GM19099 (cell line): ENCODE measurements at regions not wholly inside any gene's neighbourhood (a gene's known extent, or its start where the extent isn't known, plus 50 kb on each side); places are given as distances from the start of the nearest gene placed in this dataset.

ENCODE experiments used
- POLR2A ChIP-seq: IDR thresholded peaks from 3 replicates; pipeline ENCODE4 v1.6.1; 2011; ENCODE audit warnings: low read depth; ENCODE audit not compliant: insufficient read length; ENCODE audit errors: extremely low read depth

DNA sequence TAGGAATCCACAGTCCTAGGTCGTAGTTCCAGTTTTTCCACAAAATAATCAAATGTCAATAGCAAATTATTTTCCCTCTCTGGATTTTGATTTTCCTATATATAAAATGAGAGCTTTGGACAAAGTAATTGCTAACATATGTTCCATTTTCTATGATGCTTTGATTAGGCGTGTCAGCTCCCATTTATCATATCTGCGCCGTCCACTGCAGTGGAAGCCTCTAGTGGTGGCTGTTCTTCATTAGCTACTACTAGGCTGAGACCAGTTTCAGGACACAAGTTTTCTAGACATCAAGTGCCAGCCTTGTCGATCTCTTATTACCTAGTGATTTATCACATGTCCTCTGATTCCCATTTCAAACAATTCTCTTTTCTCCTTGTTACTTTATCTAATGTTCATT, 271.5 kb downstream of the TUSC7 start:
- TF ChIP-seq POLR2A, result no peak

DNA sequence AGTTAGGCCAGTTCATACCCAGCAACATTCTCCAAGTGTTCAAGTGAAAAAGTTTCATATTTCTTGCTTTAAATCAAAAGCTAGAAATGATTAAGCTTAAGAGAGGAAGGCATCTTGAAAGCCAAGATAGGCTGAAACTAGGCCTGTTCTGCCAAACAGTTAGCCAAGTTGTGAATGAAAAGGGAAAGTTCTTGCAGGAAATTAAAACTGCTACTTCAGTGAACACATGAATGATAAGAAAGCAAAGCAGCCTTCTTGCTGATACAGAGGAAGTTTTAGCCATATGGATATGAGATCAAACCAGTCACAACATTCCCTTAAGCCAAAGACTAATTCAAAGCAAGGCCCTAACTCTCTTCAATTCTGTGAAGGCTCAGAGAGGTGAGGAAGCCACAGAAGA, 274.7 kb downstream of the TUSC7 start:
- no peak for TF ChIP-seq POLR2A

DNA sequence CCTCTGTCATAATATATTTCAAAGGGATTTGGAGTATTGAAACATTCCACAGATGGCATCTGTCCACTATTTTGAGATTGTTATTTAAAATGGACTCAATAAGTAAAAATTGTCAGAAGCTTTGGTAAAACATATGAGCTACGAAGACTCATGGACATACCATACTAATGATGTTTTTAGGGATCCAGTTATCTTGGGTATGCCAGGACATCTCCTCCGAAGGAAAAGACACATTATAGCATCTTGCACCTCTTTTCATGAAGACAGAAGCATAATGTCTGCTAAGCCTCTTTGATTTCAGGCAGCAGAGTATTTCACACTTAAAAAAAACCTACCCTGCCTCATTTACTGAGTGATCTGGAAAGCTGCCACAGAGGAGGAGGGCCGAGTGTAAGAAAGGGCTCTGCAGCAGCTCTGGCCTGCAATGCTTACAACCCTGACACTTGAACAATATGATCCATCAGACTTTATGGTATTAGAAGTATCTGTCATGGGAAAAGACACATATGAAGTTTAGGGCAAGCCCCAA, 284.8 kb downstream of the TUSC7 start:
- no peak for TF ChIP-seq POLR2A

DNA sequence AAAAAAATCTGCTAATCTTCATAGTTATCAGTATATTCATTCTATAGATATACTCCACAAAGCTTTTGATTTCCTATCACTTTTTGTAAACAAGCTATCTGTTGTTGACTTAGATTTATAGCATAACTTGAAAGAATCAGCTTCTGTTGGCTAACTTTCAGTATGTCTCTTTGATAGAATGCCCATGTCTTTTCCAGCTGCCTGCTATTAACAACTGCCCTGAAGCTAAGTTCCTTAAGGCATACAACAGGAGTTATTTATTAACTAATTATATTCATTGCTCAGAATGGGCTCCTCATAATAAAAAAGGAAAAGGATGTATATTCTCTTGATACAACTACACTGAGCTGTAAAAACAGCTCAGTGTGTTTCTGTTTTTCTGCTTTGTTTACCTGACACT, 293.9 kb downstream of the TUSC7 start:
- TF ChIP-seq POLR2A, result no peak

DNA sequence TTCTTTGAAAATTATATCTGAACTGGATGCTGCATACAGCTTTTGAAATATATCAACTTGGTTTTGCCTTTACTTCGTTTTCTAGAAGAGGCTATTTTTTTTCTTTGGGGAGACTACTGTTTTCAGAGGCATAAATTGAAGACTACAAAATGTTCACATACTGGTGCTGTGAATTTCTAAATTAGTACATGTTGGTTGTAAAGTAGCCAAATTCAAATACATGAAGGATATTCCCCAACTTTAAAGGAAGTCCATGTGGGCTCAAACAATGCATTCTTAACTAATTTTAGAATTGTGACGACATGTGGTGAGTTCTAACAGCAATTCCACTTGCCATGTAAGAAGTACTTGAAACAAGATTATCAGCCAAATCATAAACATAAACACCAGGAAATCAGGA, 295.7 kb downstream of the TUSC7 start:
- no peak for TF ChIP-seq POLR2A

DNA sequence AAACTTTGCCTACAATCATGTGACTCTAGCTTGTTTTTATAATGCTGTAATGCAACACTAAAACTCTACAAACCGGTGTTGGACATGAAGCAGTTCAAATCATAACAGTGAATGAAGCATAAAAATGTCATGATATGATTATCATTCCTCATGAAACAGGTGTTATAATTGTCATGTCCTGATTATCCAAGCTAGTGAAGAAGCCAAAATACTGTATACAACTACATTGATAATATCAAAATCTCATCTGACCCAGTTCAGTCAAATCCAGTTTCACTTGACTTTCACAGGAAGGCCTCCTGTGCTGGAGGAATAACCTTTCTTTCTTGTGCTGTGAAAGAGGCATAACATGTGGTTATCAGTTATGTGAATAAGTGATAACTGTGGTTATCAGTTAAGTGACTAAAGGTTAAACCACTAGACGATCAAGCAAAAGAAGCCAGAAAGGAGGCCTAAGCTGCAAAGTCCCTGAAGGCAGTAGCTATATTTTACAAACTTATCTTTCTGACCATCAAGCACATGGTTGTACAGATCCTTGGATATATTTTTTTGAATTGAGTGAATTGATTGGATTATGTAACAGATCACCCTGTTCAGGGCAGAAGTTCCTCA, 296.4 kb downstream of the TUSC7 start:
- no peak for TF ChIP-seq POLR2A

DNA sequence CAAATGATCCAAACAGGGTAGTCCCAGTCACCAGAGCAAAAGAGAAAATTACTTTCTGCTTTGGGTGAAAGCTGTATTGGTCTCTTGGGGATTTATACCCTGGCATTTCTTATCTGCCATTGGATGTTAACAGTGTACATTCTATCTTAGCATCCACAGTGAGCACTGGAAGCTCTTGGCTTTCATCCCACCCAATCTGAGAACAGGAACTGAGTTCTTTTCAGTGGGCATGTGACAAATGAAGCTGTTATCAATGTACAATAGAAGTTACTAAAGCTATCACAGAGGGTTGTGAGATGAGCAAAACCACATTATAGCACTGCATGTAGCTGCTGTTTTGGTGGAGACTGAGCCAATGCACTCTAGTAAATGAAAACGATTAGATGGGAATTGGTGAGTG, 300.7 kb downstream of the TUSC7 start:
- TF ChIP-seq POLR2A, result no peak

DNA sequence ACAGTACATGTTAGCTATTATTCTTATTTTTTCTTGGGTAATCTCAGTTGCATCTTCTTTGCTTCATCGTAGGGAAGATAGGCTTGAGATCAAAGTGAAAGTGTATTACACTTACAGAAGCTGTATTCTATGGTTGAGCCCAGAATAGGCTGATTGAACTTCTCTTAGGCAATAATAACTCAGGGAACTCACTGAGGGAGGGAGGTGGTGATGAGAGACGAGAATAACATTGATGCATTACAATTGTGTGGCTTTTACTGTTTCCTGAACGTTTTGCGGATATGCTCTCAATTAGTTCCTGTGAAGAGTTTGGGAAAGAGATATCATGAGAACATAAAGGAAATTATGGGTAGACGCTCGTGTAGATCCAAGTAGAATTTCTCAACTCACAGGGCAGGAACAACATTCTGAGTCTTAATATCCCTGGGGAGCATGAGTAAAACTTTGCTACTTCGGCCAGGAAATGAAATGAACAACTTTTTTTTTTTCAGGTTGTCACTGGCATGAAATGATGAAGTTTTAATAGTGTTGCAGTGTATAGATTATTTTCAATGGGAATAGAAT, 302.2 kb downstream of the TUSC7 start:
- TF ChIP-seq POLR2A, result no peak

DNA sequence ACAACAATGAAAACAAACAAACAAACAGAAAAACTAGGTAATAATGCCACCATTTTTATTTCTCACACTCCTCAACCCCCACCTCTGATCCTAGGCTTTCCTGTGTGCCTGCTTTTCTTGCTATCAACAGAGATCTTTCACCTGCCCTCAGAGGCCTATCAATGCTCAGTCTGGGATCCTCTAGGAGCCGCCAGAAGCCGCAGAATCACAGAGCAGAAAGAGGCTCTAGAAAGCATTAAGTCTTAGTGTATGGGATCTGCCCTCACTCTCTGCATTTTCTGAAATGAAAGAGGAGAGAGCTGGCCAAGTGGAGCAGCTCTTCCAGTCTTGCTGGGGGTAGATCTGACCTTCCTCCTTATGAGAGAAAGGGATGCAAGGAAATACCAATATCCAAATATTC, 306.8 kb downstream of the TUSC7 start:
- TF ChIP-seq POLR2A, result no peak

DNA sequence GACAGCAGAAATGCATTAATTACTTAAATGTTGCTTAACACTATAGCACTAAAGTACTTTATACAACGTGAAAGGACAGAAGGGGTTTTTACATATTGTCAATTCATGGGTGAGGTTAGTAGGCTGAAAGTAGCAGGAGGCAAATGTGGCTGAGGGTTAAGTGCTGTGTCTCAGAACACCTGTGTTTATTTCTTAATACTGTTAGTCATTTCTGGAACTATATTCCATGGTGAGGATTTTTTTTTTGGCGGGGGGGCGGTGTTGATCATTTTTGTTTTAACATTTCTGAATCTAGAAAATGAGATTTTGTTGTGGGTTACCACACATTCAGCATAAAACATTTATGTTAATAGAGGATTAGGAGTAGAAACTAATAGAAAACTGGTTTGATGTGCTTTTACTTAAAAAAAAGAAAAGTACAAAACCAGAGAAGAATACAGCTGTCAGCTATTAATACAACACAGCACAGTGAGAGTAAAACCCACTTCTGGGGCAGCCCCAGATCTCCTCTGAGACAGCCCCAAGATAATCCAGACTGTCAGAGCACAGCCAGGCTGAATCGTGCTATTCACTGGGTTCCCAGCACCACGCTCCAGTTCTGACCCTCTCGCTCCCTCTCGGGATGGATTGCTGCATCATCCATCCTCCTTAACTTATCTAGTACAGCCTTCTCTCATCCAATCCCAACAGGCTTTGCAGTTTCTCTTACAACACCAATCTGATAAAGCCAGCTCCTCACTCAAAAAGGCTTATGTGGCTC, 307.7 kb downstream of the TUSC7 start:
- TF ChIP-seq POLR2A, result no peak

DNA sequence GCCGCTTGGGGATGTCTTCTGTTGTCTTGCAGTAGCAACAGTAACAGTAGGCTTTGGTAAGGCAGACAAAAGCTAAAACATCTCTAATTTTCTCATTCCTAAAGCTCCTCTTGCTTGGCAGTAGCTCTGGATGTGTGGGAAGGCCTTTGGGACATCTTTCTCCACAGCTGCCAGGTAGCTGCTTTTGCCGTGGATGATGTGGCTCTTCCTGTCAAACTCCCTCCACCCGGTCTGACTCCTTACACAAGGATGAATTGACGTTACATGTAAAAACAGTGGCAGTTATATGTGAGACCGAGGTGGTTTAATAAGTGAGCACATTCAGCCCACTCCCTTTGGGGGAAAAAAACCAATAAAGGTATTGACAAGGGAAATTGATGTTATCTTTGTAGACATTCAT, 309.1 kb downstream of the TUSC7 start:
- TF ChIP-seq POLR2A, result no peak

DNA sequence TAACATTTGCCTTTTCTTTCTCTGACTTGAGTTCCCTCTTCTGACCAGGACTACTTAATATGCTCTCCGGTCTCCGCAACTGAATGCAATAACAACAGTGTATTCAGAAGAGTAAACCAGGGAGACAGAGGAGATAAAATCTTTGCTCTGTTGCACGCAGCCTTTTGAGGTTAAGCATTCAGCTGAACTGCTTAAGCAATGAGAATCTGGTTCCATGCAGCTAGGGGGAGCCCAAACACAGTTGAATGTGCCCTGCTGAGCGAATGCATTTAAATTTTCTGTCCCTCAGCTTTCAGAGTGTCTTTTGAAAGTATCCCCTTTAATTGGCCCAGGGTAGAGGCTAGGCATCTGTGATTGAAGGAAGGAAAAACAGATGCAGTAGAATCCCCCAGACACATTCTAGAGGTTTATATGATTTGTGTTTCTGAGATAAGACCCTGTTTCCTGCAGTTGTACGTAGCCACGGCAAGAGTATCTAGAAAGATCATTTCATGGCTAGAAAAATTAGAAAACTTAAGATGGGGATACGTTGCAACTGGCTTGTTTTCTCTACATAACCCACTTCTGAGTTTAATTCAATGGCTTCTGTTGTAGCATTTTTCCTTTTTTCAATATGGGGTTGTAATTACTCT, 309.6 kb downstream of the TUSC7 start:
- no peak for TF ChIP-seq POLR2A

DNA sequence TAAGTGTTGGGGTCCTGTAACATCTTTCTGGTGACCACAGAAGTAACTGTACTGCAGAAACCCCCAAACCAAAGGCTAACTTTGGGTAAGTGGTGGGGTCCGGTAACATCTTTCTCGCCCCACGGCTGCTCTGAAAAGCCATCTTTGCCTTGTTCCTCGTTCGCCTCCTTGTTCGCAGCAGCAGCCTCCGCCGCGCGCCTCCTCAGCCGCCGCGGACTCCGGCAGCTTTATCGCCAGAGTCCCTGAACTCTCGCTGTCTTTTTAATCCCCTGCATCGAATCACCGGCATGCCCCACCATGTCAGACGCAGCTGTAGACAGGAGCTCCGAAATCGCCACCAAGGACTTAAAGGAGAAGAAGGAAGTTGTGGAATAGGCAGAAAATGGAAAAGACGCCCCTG, 316.8 kb downstream of the TUSC7 start:
- TF ChIP-seq POLR2A, result no peak

DNA sequence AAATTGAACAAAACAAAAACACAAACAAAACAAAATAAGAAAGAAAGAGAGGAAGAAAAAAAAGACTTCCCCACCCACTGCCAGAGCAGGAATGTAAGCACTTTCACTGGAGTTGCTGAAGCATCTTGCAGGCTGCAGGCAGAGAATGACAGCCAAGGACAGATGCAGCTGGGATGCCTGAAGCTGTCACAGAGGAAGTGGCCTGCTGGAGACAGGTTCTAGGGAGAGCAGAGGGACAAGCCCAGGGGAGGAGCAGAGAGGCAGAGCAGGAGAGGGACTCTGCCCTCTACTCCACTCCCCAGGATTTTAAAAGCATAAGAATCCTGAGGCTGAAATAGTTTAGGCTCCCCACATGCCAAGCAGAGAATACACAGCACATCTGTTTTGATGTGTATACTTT, 326.2 kb downstream of the TUSC7 start:
- no peak for TF ChIP-seq POLR2A

DNA sequence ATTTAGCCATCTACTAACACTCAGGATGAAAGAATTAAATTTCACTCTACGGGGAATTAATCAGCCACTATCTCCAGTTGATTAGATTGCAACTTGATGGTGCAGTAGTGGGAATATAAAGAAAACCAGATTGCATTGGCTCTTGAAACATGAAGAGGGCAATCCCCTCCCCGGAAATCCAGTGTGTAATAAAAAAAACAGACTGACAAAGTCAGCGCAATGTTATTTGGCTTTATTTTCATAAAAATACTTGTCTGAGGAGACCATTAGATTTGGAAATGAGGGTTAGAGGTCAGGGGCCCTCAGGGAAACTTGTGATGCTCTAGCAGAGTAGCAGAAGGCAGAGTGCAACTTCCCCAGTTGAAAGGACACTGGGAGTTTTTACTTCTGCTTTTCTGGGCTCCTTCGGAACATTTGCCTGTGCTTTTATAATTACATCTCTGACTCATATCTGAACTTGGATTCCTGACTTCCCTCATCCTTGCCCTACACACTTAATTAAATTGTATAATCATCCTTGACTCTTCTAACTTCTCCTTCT, 326.8 kb downstream of the TUSC7 start:
- TF ChIP-seq POLR2A, result no peak
